GM12878 (cell line): ENCODE measurements at regions not wholly inside any gene's neighbourhood (a gene's known extent, or its start where the extent isn't known, plus 50 kb on each side); places are given as distances from the start of the nearest gene placed in this dataset.

ENCODE experiments used
- ATAC-seq: fragments of 200-7000 bp; cut with Tn5 transposase; 3 replicates; pipeline ENCODE4 v1.9.1; 2020; ENCODE audit warnings: mild to moderate bottlenecking, moderate library complexity
- BruUV-seq: library from RNA; stranded (reverse); fragments of 400-500 nt; replicated peaks from 2 replicates; lab custom pipeline; 2021; lab: Mats Ljungman, UMichigan
- CTCF ChIA-PET: fragments of 300-600 bp; sonication (Branson Sonifier 250); formaldehyde crosslinking; extraction: SDS; loops from one replicate; lab custom pipeline; 2021; ENCODE audit warnings: inconsistent platforms; lab: Yijun Ruan, JAX
- POLR2A ChIA-PET: fragments of 350-600 bp; formaldehyde crosslinking; extraction: SDS; loops from one replicate; lab custom pipeline; 2021; ENCODE audit warnings: inconsistent platforms; lab: Charles Lee
- RAD21 ChIA-PET: fragments of 300-600 bp; sonication (Branson Sonifier 250); formaldehyde crosslinking; loops from one replicate; lab custom pipeline; 2023; ENCODE audit warnings: antibody characterized with exemption; ENCODE audit not compliant: unreplicated experiment; lab: Charles Lee
- SMC1A ChIA-PET: fragments of 300-600 bp; sonication (Branson Sonifier 250); formaldehyde crosslinking; loops from one replicate; lab custom pipeline; 2023; ENCODE audit not compliant: unreplicated experiment, uncharacterized antibody; lab: Charles Lee
- DNase-seq: peaks from one replicate; pipeline ENCODE4 v3.0.0-alpha.2; 2011; ENCODE audit warnings: low read depth, low spot score
- FAIRE-seq: peaks from 3 replicates; lab custom pipeline; 2011; peaks lifted over from hg19 to GRCh38; lab: Jason Lieb, UNC
- H2AFZ ChIP-seq: 2 replicates; pipeline ENCODE4 v1.6.0; 2011; ENCODE audit warnings: low read depth, low read length, control low read depth; ENCODE audit not compliant: control insufficient read depth
- H3K27ac ChIP-seq: 2 replicates; pipeline ENCODE4 v1.5.1; 2011; ENCODE audit warnings: control low read depth; ENCODE audit not compliant: control insufficient read depth, insufficient read depth
- H3K27me3 ChIP-seq, 2 experiments: replicated peaks in 1 of 2; 2 replicates each; pipeline versions ENCODE4 v1.6.0 to v1.6.1; 2011; ENCODE audit warnings: low read length in 1 of 2; ENCODE audit not compliant: control insufficient read depth in 2 of 2, insufficient read depth in 2 of 2
- H3K36me3 ChIP-seq, 2 experiments: 2 replicates each; pipeline ENCODE4 v1.5.1; 2011; ENCODE audit warnings: low read length in 1 of 2; ENCODE audit not compliant: control insufficient read depth in 2 of 2, insufficient read depth in 2 of 2
- H3K4me1 ChIP-seq: 2 replicates; pipeline ENCODE4 v1.6.1; 2011; ENCODE audit warnings: mild to moderate bottlenecking, low read length, moderate library complexity, mixed read lengths; ENCODE audit not compliant: control insufficient read depth, insufficient read depth
- H3K4me2 ChIP-seq: 2 replicates; pipeline ENCODE4 v1.6.0; 2011; ENCODE audit warnings: control low read depth; ENCODE audit not compliant: control insufficient read depth, insufficient read depth
- H3K4me3 ChIP-seq: fragments of 200-600 bp; sonication (generic); 2 replicates; pipeline ENCODE4 v1.5.1; 2016
- H3K79me2 ChIP-seq: 2 replicates; pipeline ENCODE4 v1.6.0; 2011; ENCODE audit warnings: low read length; ENCODE audit not compliant: control insufficient read depth, insufficient read depth
- H3K9ac ChIP-seq: 2 replicates; pipeline ENCODE4 v1.8.0; 2011; ENCODE audit warnings: low read length, control low read depth, mixed read lengths; ENCODE audit not compliant: control insufficient read depth, insufficient read depth
- H3K9me3 ChIP-seq: replicated peaks from 3 replicates; pipeline ENCODE4 v1.5.1; 2011; ENCODE audit warnings: mild to moderate bottlenecking, low read length; ENCODE audit not compliant: control insufficient read depth, insufficient read depth
- H4K20me1 ChIP-seq: 2 replicates; pipeline ENCODE4 v1.6.0; 2011; ENCODE audit not compliant: control insufficient read depth, insufficient read depth
- ATF7 ChIP-seq: fragments of 450-650 bp; IDR thresholded peaks from 2 replicates; pipeline ENCODE4 v1.6.1; 2016; ENCODE audit warnings: low read depth, mild to moderate bottlenecking
- BCLAF1 ChIP-seq: fragments of 450-650 bp; IDR thresholded peaks from 2 replicates; pipeline ENCODE4 v1.6.1; 2017; ENCODE audit warnings: antibody characterized with exemption, mild to moderate bottlenecking, moderate library complexity
- CBX3 ChIP-seq: fragments of 200-600 bp; sonication (generic); IDR thresholded peaks from 2 replicates; pipeline ENCODE4 v1.6.1; 2016; ENCODE audit warnings: low read depth, borderline replicate concordance
- EP300 ChIP-seq, 2 experiments: fragments of 150-350 bp in 1 of 2; IDR thresholded peaks; 2 replicates each; pipeline ENCODE4 v1.6.1; 2011 to 2012; ENCODE audit warnings: low read depth in 2 of 2, low read length in 2 of 2, borderline replicate concordance in 1 of 2, improper control_type of control experiment in 1 of 2, inconsistent platforms in 1 of 2; ENCODE audit not compliant: control insufficient read depth in 1 of 2
- ETV6 ChIP-seq, 2 experiments: fragments of 450-650 bp in 1 of 2; IDR thresholded peaks in 1 of 2; conservative IDR thresholded peaks in 1 of 2; 2 replicates each; pipeline ENCODE4 v1.6.1; 2014; ENCODE audit warnings: antibody characterized with exemption in 1 of 2, borderline replicate concordance in 1 of 2, low read depth in 1 of 2, mild to moderate bottlenecking in 1 of 2, moderate library complexity in 1 of 2
- FOS ChIP-seq: IDR thresholded peaks from 3 replicates; pipeline ENCODE4 v1.6.1; 2011; ENCODE audit warnings: borderline replicate concordance; ENCODE audit not compliant: insufficient read length; ENCODE audit errors: extremely low read depth
- JUNB ChIP-seq: IDR thresholded peaks from 2 replicates; pipeline ENCODE4 v1.6.1; 2016; ENCODE audit warnings: antibody characterized with exemption, mild to moderate bottlenecking
- MEF2A ChIP-seq: IDR thresholded peaks from 2 replicates; pipeline ENCODE4 v1.6.1; 2011; ENCODE audit warnings: low read depth, mild to moderate bottlenecking, low read length, moderate library complexity; ENCODE audit not compliant: insufficient read depth
- MEF2B ChIP-seq: fragments of 450-650 bp; IDR thresholded peaks from 2 replicates; pipeline ENCODE4 v1.6.1; 2018; ENCODE audit warnings: mild to moderate bottlenecking, moderate library complexity; ENCODE audit not compliant: partially characterized antibody, poor library complexity, severe bottlenecking
- MYC ChIP-seq: IDR thresholded peaks from 2 replicates; pipeline ENCODE4 v1.6.1; 2011; ENCODE audit warnings: mild to moderate bottlenecking, low read length, moderate library complexity, inconsistent platforms; ENCODE audit not compliant: insufficient read depth, insufficient replicate concordance, insufficient read length, severe bottlenecking
- NFYB ChIP-seq: IDR thresholded peaks from 2 replicates; pipeline ENCODE4 v1.6.1; 2011; ENCODE audit warnings: low read depth, mild to moderate bottlenecking, low read length, improper control_type of control experiment, moderate library complexity; ENCODE audit not compliant: insufficient read depth
- PKNOX1 ChIP-seq: fragments of 450-650 bp; IDR thresholded peaks from 2 replicates; pipeline ENCODE4 v1.6.1; 2016; ENCODE audit warnings: mild to moderate bottlenecking
- POLR2AphosphoS5 ChIP-seq: IDR thresholded peaks from 2 replicates; pipeline ENCODE4 v1.6.1; 2011; ENCODE audit warnings: mild to moderate bottlenecking, low read length, inconsistent platforms
- RBBP5 ChIP-seq: fragments of 200-600 bp; sonication (generic); conservative IDR thresholded peaks from 2 replicates; pipeline ENCODE4 v1.6.1; 2016
- RFX5 ChIP-seq: IDR thresholded peaks from 2 replicates; pipeline ENCODE4 v1.6.1; 2011; ENCODE audit warnings: low read depth, low read length, improper control_type of control experiment
- SMC3 ChIP-seq: IDR thresholded peaks from 2 replicates; pipeline ENCODE4 v1.6.1; 2011; ENCODE audit warnings: low read length, improper control_type of control experiment, borderline replicate concordance
- SRF ChIP-seq, 2 experiments: IDR thresholded peaks; 2 replicates each; pipeline ENCODE4 v1.6.1; 2011; ENCODE audit warnings: low read depth in 2 of 2, low read length in 2 of 2, mild to moderate bottlenecking in 1 of 2, moderate library complexity in 1 of 2
- TCF7 ChIP-seq: IDR thresholded peaks from 2 replicates; pipeline ENCODE4 v1.6.1; 2014; ENCODE audit warnings: antibody characterized with exemption, borderline replicate concordance
- WRNIP1 ChIP-seq: IDR thresholded peaks from 2 replicates; pipeline ENCODE4 v1.6.1; 2011; ENCODE audit warnings: low read depth, low read length, improper control_type of control experiment, borderline replicate concordance
- ZNF207 ChIP-seq: fragments of 450-650 bp; IDR thresholded peaks from 2 replicates; pipeline ENCODE4 v1.6.1; 2014; ENCODE audit warnings: antibody characterized with exemption, mild to moderate bottlenecking, borderline replicate concordance
- WGBS: methylation state at CpG from one replicate; pipeline ENCODE4 v1.1.6; 2016; ENCODE audit warnings: low lambda C conversion rate; ENCODE audit not compliant: insufficient replicate concordance, insufficient coverage; ENCODE audit errors: missing lambda C conversion rate; 5-methylcytosine and 5-hydroxymethylcytosine counted together
- in situ Hi-C: fragments of 300-500 bp; cut with MboI; formaldehyde crosslinking; loops from 9 replicates; pipeline ENCODE4 v1.14.3; 2018; ENCODE audit warnings: mixed read lengths
- intact Hi-C: fragments of 100-400 bp; cut with micrococcal nuclease; formaldehyde crosslinking; loops from one replicate; pipeline ENCODE4 v1.14.2; 2022; ENCODE audit not compliant: unreplicated experiment
- TF ChIP-seq, protein P1 (sequence below): IDR thresholded peaks from 2 replicates; pipeline ENCODE4 v1.6.1; 2012; ENCODE audit warnings: low read depth, low read length, improper control_type of control experiment

DNA sequence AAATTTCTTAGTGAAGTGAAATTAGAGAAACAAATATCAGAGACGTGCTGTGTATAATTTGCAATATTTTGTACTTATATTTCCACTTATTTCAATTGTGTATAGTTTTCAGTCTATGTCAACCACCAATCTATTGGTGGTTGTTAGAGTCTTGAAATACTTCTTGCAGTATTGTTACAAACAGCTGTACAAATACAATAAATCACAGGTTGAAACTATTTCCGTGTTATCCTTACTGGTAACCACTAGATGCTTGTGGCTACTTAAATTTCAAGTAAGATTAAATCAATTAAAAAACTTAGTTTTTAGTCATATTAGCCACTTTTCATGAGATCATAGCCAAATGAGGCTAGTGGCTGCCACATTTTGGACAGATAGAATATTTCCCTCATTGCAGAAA is 520.5 kb downstream of the GBA3 start (continued):
- TF ChIP-seq NFYB (no peak), ATF7 (no peak), JUNB (no peak), RFX5 (no peak), MEF2B (no peak), ZNF207 (no peak), FOS (no peak), TCF7 (no peak)
- TF ChIP-seq, protein P1, sequence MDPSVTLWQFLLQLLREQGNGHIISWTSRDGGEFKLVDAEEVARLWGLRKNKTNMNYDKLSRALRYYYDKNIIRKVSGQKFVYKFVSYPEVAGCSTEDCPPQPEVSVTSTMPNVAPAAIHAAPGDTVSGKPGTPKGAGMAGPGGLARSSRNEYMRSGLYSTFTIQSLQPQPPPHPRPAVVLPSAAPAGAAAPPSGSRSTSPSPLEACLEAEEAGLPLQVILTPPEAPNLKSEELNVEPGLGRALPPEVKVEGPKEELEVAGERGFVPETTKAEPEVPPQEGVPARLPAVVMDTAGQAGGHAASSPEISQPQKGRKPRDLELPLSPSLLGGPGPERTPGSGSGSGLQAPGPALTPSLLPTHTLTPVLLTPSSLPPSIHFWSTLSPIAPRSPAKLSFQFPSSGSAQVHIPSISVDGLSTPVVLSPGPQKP, result no peak

DNA sequence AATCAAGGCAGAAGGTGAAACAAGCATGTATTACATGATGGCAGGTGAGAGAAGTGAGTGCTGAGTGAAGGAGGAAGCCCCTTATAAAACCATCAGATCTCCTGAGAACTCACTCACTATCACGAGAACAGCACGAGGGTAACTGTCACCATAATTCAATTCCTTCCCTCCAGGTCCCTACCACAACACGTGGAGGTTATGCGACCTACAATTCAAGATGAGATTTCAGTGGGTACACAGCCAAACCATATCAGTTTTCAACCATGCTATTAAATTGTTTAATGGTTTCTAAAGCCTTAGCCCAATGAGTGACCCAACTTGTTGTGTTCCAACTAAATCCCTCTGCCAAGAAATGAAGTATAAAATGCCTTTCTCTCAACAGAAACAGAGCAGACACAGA is 519.8 kb downstream of the GBA3 start:
- no peak overlapping the region for H3K27ac ChIP-seq
- H2AFZ ChIP-seq, result no peak overlapping the region
- H4K20me1 ChIP-seq, result no peaks in the 10 kb centered on the region
- WGBS, result 38% methylated on average over 4 of the region's 4 CpGs
- no peaks in the 10 kb centered on the region for H3K79me2 ChIP-seq
- FAIRE-seq, result no peak
- in situ Hi-C loops (no loop called here), intact Hi-C loops (no loop called here)
- no peak overlapping the region for H3K4me2 ChIP-seq
- DNase-seq, result no peak
- H3K4me1 ChIP-seq, result no peaks in the 10 kb centered on the region
- H3K4me3 ChIP-seq, result no peak overlapping the region
- SMC1A ChIA-PET, result interaction anchor here (0.7 to 1.3 kb wide), 2 partner anchors 11 to 52 kb away, joined by 3 read pairs; no protein-coding TSS in a partner anchor
- ATAC-seq, result no peak
- RAD21 ChIA-PET, result no interaction called here
- BruUV-seq, result no TSS peak
- CTCF ChIA-PET, result no interaction called here
- POLR2A ChIA-PET, result no interaction called here
- H3K9ac ChIP-seq, result no peak overlapping the region
- H3K9me3 ChIP-seq, result no peaks in the 10 kb centered on the region
- no peaks in the 10 kb centered on the region for H3K36me3 ChIP-seq
- H3K27me3 ChIP-seq, result no peaks in the 10 kb centered on the region
- TF ChIP-seq BCLAF1 (no peak), SMC3 (no peak), POLR2AphosphoS5 (no peak), CBX3 (no peak), PKNOX1 (no peak), RBBP5 (no peak), SRF (IDR thresholded peaks at IDR 0.05; ENCODE audit: low read depth in 2 of 2, low read length in 2 of 2) (no peak), ETV6 (conservative IDR thresholded peaks at IDR 0.05 in 1 of 2, IDR thresholded peaks at IDR 0.05 in 1 of 2; ENCODE audit: borderline replicate concordance in 1 of 2, low read depth in 1 of 2) (no peak), MYC (no peak), MEF2A (no peak), EP300 (IDR thresholded peaks at IDR 0.05; ENCODE audit: borderline replicate concordance in 1 of 2, control insufficient read depth in 1 of 2, low read depth in 2 of 2, low read length in 2 of 2) (no peak), WRNIP1 (no peak)
